SK-N-SH treated with all-trans-retinoic acid at 6 μM for 48 hours (cell line): ENCODE measurements at regions not wholly inside any gene's neighbourhood (a gene's known extent, or its start where the extent isn't known, plus 50 kb on each side); places are given as distances from the start of the nearest gene placed in this dataset.

Experiments
- GLIS3 ChIP-seq: fragments of 250-450 bp; sonication (Bioruptor Pico); IDR thresholded peaks from 2 replicates; pipeline ENCODE4 v1.5.0; 2020; ENCODE audit warnings: mild to moderate bottlenecking, moderate library complexity
- PATZ1 ChIP-seq: fragments of 250-450 bp; sonication (Bioruptor Pico); IDR thresholded peaks from 2 replicates; pipeline ENCODE4 v1.8.0; 2020; ENCODE audit warnings: mild to moderate bottlenecking, moderate library complexity, borderline replicate concordance
- RARB ChIP-seq: fragments of 250-450 bp; sonication (Bioruptor Pico); IDR thresholded peaks from 2 replicates; pipeline ENCODE4 v1.8.0; 2021; ENCODE audit warnings: mild to moderate bottlenecking, moderate library complexity
- ZC3H10 ChIP-seq: fragments of 250-450 bp; sonication (Bioruptor Pico); IDR thresholded peaks from 2 replicates; pipeline ENCODE4 v1.5.1; 2021; ENCODE audit warnings: mild to moderate bottlenecking, moderate library complexity
- ZFP30 ChIP-seq: fragments of 450-650 bp; formaldehyde crosslinking; IDR thresholded peaks from 2 replicates; pipeline ENCODE4 v1.5.0; 2022; ENCODE audit warnings: mild to moderate bottlenecking, moderate library complexity

- TF ChIP-seq PATZ1 (CRISPR knock-in tag) (no peak), RARB (CRISPR knock-in tag) (no peak), ZC3H10 (CRISPR knock-in tag) (no peak), ZFP30 (CRISPR knock-in tag) (no peak), GLIS3 (CRISPR knock-in tag) (no peak)
Measured at GRCh38 chr17:34699181-34699580, 119.8 kb downstream of the TMEM132E start.
